B cell (primary cell): ENCODE measurements at regions not wholly inside any gene's neighbourhood (a gene's known extent, or its start where the extent isn't known, plus 50 kb on each side); places are given as distances from the start of the nearest gene placed in this dataset.
"Not testable (repeated sequence)": the region's sequence is repeated elsewhere in the genome, so short reads cannot be mapped to it uniquely, and the experiment has no call there.

ENCODE experiments used
- EZH2 ChIP-seq: IDR thresholded peaks from 2 replicates; pipeline ENCODE4 v1.6.1; 2012; ENCODE audit warnings: borderline replicate concordance, low read depth, mild to moderate bottlenecking, moderate library complexity, low read length; ENCODE audit not compliant: insufficient read depth, poor library complexity, severe bottlenecking
- TF ChIP-seq, protein P1 (sequence below): fragments of 200-600 bp; IDR thresholded peaks from one replicate; pipeline ENCODE4 v1.8.0; 2022; ENCODE audit warnings: antibody characterized with exemption, mild to moderate bottlenecking

GRCh38 chr5:21491182-21491581 is 1362.0 kb downstream of the CDH12 start:
- not testable (repeated sequence) for TF ChIP-seq EZH2
- TF ChIP-seq, protein P1, sequence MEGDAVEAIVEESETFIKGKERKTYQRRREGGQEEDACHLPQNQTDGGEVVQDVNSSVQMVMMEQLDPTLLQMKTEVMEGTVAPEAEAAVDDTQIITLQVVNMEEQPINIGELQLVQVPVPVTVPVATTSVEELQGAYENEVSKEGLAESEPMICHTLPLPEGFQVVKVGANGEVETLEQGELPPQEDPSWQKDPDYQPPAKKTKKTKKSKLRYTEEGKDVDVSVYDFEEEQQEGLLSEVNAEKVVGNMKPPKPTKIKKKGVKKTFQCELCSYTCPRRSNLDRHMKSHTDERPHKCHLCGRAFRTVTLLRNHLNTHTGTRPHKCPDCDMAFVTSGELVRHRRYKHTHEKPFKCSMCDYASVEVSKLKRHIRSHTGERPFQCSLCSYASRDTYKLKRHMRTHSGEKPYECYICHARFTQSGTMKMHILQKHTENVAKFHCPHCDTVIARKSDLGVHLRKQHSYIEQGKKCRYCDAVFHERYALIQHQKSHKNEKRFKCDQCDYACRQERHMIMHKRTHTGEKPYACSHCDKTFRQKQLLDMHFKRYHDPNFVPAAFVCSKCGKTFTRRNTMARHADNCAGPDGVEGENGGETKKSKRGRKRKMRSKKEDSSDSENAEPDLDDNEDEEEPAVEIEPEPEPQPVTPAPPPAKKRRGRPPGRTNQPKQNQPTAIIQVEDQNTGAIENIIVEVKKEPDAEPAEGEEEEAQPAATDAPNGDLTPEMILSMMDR = not testable (repeated sequence)
